Naive B cell (primary cell): ENCODE measurements at regions not wholly inside any gene's neighbourhood (a gene's known extent, or its start where the extent isn't known, plus 50 kb on each side); places are given as distances from the start of the nearest gene placed in this dataset.
"Not testable (repeated sequence)": the region's sequence is repeated elsewhere in the genome, so short reads cannot be mapped to it uniquely, and the experiment has no call there.

Experiments used
- ATAC-seq, 2 donors: fragments of 150-1000 bp; cut with Tn5 transposase; 2 replicates each; pipeline ENCODE4 v1.10.0; 2021; ENCODE audit warnings: low read depth in 2 of 2, mild to moderate bottlenecking in 2 of 2, moderate library complexity in 2 of 2
- DNase-seq: peaks from one replicate; pipeline ENCODE4 v3.0.0; 2022
- H3K27ac Mint-ChIP-seq, 6 donors: one replicate each; pipeline ENCODE4 v1.8.0; 2020 to 2022; ENCODE audit warnings: mild to moderate bottlenecking in 6 of 6, mixed read lengths in 6 of 6, moderate library complexity in 5 of 6, inconsistent platforms in 2 of 6
- H3K27me3 Mint-ChIP-seq, 3 donors: one replicate each; pipeline ENCODE4 v1.8.0; 2021 to 2022; ENCODE audit warnings: mixed read lengths in 3 of 3, mild to moderate bottlenecking in 1 of 3
- H3K36me3 Mint-ChIP-seq, 2 donors: one replicate each; pipeline ENCODE4 v1.8.0; 2020 to 2022; ENCODE audit warnings: mixed read lengths in 2 of 2, inconsistent platforms in 1 of 2, mild to moderate bottlenecking in 1 of 2
- H3K4me1 Mint-ChIP-seq, 3 donors: one replicate each; pipeline ENCODE4 v1.8.0; 2020 to 2022; ENCODE audit warnings: mixed read lengths in 3 of 3, inconsistent platforms in 1 of 3, mild to moderate bottlenecking in 1 of 3, moderate library complexity in 1 of 3
- H3K4me3 Mint-ChIP-seq, 8 donors: one replicate each; pipeline ENCODE4 v1.8.0; 2020 to 2022; ENCODE audit warnings: mild to moderate bottlenecking in 8 of 8, mixed read lengths in 8 of 8, moderate library complexity in 8 of 8, inconsistent platforms in 2 of 8
- H3K9me3 Mint-ChIP-seq, 7 donors: one replicate each; pipeline ENCODE4 v1.8.0; 2020 to 2022; ENCODE audit warnings: mixed read lengths in 7 of 7, mild to moderate bottlenecking in 5 of 7, inconsistent platforms in 2 of 7, moderate library complexity in 1 of 7

DNA sequence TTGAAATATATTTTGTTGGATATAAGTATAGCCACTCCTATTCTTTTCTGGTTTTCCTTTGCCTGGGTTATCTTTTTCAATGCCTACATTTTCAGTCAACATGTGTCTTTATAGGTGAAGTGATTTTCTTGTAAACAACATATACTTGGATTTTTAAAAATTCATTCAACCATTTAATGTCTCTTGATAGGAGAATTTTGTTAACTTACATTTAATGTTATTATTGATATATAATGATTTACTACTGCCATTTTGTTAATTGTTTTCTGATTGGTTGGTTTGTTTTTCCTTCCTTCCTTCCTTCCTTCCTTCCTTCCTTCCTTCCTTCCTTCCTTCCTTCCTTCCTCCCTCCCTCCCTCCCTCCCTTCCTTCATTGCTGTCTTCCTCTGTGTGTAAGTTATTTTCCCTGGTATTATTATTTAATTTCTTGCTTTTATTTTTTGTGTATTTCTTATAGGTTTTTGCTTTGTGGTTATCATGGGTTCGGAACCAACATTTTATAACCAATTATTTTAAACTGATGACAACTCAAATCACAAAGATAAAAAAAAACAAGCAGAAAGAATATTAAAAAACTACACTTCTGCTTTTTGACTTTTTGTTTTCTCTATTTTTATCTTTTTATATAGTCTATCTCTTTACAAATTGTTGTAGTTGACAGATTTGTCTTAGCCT, 330.1 kb upstream of the GRID2 start:
- Mint-ChIP-seq H3K27me3 (no peaks in the 10 kb centered on the region), H3K36me3 (no peaks in the 10 kb centered on the region), H3K4me1 (no peaks in the 10 kb centered on the region), H3K27ac (no peak overlapping the region), H3K4me3 (no peak overlapping the region), H3K9me3 (peaks cover 0 to 23% (median 7%) of the 10 kb centered on the region in 7 donors)
- ATAC-seq (no peak), DNase-seq (no peak)

DNA sequence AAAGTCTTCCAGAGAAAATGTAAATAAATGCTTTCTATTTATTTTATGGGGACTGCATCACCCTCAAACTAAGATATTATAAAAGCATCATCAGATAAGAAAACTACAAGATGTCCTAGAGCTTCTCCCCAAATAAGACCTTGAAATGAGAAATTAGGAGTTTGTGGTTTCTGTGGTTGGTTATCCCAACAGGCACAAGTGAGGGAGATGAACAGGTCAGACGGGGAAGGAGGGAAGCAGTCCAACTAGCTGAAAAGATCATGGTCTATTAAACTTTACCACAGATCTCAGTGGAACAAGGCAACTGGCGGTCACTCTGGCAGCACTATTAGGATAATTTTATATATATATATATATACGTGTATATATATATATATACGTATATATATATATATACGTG, 319.3 kb upstream of the GRID2 start:
- DNase-seq (no peak), ATAC-seq (no peak)
- Mint-ChIP-seq H3K27me3 (no peaks in the 10 kb centered on the region), H3K27ac (no peak overlapping the region), H3K4me1 (no peaks in the 10 kb centered on the region), H3K4me3 (no peak overlapping the region), H3K9me3 (peaks cover 0 to 1% (median 0%) of the 10 kb centered on the region in 7 donors), H3K36me3 (no peaks in the 10 kb centered on the region)

DNA sequence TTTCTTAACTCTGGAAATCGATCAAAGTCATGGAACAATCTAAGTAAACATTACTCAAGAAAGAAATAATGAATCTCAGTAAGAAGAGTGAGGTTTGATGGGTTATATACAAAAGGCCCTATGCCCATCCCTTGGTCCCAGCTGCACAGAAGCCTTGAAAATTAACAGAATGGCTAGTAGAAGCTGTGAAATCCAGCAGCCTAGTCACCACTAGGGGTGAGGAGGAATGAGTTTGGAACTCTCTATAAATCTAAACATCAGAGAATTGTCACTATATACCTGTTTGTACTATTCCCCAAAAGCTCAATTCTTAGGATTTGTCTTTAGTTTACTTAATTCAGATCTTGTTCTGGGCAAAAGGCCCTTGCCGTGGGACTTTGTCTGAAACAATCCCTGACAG, 313.9 kb upstream of the GRID2 start:
- DNase-seq, result no peak
- ATAC-seq, result no peak
- Mint-ChIP-seq H3K9me3 (peaks cover 0 to 2% (median 0%) of the 10 kb centered on the region in 7 donors), H3K27ac (no peak overlapping the region), H3K4me1 (no peaks in the 10 kb centered on the region), H3K4me3 (no peak overlapping the region), H3K27me3 (no peaks in the 10 kb centered on the region), H3K36me3 (no peaks in the 10 kb centered on the region)

DNA sequence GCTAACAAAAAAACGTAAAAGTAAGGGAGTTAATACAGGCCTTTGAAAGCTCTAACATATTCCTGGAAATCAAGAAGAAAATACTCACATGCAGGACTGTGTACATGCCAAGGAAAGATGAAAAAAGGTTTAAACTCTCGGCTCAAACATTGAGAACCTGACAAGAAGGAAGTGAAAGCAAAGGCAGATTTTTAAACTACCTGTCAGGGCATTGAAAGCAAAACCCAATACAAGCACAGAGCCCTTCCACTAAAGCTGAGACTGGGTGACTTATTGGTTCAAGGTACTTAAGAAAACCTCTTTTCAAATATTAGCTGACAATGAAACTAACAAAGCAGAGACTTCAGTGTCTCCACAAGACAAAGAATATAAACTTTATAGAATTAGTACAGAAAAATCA, 313.0 kb upstream of the GRID2 start:
- no peaks in the 10 kb centered on the region for H3K27me3 Mint-ChIP-seq
- ATAC-seq (no peak), DNase-seq (no peak)
- no peak overlapping the region for H3K4me3 Mint-ChIP-seq
- no peak overlapping the region for H3K27ac Mint-ChIP-seq
- no peaks in the 10 kb centered on the region for H3K36me3 Mint-ChIP-seq
- peaks cover 0 to 2% (median 0%) of the 10 kb centered on the region in 7 donors for H3K9me3 Mint-ChIP-seq
- no peaks in the 10 kb centered on the region for H3K4me1 Mint-ChIP-seq

DNA sequence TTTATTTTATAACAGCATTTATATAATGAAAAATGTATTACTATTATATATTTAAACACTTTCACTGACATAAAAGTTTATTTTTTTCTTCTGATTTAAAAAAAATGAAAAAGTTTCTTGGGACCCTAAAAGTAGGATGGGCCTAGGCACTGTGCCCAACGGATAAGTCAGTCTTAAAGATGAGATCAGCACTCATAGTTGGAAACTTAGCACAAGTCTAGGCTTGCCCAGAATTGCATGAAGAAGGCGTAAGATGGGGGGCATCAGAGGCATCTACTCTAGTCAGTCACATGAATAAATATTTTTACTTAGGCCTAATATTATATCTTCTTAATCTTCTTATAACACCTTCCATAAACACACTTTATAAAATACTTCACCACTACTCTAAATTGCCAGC, 306.7 kb upstream of the GRID2 start:
- no peak overlapping the region for H3K4me3 Mint-ChIP-seq

DNA sequence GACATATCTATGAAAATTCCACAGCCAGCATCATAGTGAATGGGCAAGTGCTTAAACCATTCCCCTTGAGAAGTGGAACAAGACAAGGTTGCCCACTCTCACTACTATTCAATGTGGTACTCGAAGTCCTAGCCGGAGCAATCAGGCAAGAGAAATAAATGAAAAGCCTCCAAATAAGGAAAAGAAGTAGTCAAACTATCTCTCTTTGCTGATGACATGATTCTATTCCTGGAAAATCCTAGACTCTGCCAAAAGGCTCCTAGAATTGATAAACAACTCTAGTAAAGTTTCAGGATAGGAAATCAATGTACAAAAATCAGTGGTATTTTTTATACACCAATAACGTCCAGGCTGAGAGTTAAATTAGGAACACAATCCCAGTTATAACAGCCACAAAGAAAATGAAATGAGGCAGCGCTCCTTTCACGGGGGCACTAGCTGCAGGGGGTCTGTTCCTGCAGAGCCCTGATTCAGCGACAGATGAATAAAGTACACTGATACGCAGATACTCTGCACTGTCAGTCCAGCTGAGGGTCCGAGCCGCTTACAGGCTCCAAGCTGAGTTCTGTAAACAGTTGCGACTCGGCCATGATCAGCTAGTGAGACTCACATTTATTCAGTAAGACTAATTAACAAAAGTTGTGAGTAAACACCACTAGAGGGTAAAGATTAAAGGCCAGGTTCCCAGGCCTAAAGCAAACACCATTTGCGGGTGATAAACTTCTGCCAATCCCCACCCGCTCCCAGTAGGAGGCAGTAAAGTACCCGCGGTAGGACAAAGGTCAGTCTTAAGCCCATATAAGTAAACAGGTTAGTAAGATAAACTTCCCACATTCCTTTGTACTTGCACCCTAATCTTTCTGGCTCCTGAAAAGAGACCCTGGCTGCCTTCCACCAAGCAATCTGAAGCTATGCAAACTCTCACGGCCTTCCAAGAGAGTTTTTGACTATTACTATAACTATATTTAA, 290.6 kb upstream of the GRID2 start:
- H3K4me1 Mint-ChIP-seq, result no peaks in the 10 kb centered on the region
- no peaks in the 10 kb centered on the region for H3K36me3 Mint-ChIP-seq
- H3K27me3 Mint-ChIP-seq, result no peaks in the 10 kb centered on the region

More for the DNA sequence above, 306.7 kb upstream of the GRID2 start:
- DNase-seq (no peak), ATAC-seq (no peak)
- Mint-ChIP-seq H3K4me1 (no peaks in the 10 kb centered on the region), H3K27ac (no peak overlapping the region), H3K36me3 (no peaks in the 10 kb centered on the region), H3K9me3 (peaks cover 0 to 4% (median 2%) of the 10 kb centered on the region in 7 donors), H3K27me3 (no peaks in the 10 kb centered on the region)

DNA sequence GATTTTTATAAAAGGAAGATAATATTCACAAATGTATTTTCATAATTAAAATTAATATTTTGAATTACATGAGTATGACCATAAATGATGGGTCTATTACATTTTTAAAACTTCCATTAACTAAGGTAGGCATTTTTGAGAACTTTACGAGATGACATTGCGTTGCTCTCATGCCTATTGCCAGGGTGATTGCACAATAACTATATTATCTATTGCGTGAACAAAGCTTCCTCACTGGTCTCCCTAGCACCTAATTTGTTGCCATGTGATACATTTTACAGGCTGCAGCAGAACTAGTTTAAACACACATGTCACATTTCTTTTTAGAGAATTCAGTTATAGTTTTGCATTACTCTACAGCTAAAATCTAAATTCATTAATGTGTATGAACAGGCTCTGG, 289.7 kb upstream of the GRID2 start:
- H3K36me3 Mint-ChIP-seq, result no peaks in the 10 kb centered on the region
- no peaks in the 10 kb centered on the region for H3K27me3 Mint-ChIP-seq
- H3K4me3 Mint-ChIP-seq, result no peak overlapping the region
- DNase-seq (no peak), ATAC-seq (no peak)
- H3K4me1 Mint-ChIP-seq, result no peaks in the 10 kb centered on the region
- no peak overlapping the region for H3K27ac Mint-ChIP-seq
- peaks cover 0 to 6% (median 2%) of the 10 kb centered on the region in 7 donors for H3K9me3 Mint-ChIP-seq

More for the DNA sequence above, 290.6 kb upstream of the GRID2 start:
- DNase-seq (no peak), ATAC-seq (no peak)
- no peak overlapping the region for H3K4me3 Mint-ChIP-seq
- peaks cover 0 to 6% (median 2%) of the 10 kb centered on the region in 7 donors for H3K9me3 Mint-ChIP-seq
- no peak overlapping the region for H3K27ac Mint-ChIP-seq

DNA sequence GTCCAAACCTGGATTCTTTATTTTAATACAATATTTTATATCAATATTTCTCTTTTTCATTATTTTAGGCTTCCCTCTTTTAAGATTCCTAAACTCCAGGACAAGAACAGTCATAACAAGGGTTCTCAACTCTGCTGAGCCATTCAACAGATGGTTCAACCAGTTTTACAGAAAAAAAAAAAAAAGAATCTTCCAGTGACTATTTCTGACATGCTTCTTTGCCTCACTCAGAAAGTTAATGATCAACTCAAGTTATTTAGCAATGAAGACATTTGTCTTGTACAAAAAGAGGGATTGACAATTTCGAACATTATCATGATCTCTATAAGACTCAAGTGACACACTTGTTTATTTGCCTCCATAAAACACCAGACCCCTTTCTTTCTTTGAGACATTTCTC, 282.6 kb upstream of the GRID2 start:
- H3K27ac Mint-ChIP-seq, result no peak overlapping the region
- DNase-seq, result no peak
- H3K27me3 Mint-ChIP-seq, result no peaks in the 10 kb centered on the region
- peaks cover 0 to 9% (median 4%) of the 10 kb centered on the region in 7 donors for H3K9me3 Mint-ChIP-seq
- no peaks in the 10 kb centered on the region for H3K36me3 Mint-ChIP-seq
- H3K4me1 Mint-ChIP-seq, result no peaks in the 10 kb centered on the region
- H3K4me3 Mint-ChIP-seq, result no peak overlapping the region
- no peak for ATAC-seq

DNA sequence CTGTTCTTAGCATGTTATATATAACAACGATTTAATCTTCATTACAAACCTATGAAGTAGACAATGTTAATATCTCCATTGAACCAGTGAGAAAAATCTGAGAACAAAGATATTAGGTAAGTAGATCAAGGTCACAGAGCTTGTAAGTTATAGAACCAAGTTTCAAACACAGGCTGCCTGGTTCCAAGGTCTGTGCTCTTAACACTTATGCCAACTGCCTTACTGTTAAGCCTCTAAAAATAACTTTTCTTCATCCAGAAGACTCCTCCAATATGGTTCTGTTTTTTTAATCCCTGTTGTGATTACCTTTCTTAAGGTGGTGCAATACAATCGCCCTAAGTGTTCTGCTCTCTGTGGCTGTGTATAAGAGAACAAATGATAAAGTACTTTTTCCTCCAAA, 282.0 kb upstream of the GRID2 start:
- DNase-seq, result no peak
- Mint-ChIP-seq H3K4me1 (no peaks in the 10 kb centered on the region), H3K27me3 (no peaks in the 10 kb centered on the region), H3K27ac (no peak overlapping the region), H3K4me3 (no peak overlapping the region), H3K36me3 (no peaks in the 10 kb centered on the region), H3K9me3 (peaks cover 0 to 10% (median 4%) of the 10 kb centered on the region in 7 donors)
- ATAC-seq, result no peak

DNA sequence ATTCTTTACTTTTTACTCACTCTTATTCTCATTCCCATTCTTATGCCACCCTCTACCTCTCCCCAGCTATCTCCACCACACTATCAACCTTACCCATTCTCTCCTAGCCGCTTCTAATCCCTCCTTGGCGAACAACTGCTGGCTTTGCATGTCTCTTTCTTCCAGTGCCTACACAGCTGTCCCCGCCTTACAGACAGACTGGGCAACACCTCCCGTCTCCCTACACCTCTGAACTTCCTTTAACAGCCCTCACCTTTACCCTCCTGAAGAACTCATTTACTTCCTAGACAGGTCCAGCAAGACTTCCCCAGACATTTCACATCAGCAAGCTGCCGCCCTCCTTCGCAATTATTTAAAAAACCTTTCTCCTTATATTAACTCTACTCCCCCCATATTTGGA, 274.9 kb upstream of the GRID2 start:
- not testable (repeated sequence) for H3K9me3 Mint-ChIP-seq, H3K27me3 Mint-ChIP-seq, H3K27ac Mint-ChIP-seq, DNase-seq, H3K36me3 Mint-ChIP-seq, H3K4me3 Mint-ChIP-seq, H3K4me1 Mint-ChIP-seq, ATAC-seq

DNA sequence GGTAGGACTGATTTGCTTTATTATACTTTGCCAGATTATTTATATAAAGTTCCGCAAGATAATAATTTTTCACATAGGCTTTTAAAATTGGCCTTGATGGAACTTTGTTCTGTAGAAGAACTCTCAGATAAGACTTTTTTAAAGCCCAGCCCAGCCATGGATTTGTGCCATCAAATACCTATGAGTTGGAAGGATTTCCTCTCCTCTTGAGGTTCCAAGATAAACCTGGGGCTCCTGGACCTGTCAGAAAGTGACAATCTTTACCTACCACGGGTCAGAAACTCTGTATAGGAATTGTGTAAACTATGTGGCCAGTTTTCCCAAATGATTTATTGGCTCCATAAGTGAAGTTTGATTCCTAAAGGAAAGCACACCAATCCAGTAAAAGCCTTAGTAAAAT, 271.9 kb upstream of the GRID2 start:
- Mint-ChIP-seq H3K4me3 (no peak overlapping the region), H3K4me1 (no peaks in the 10 kb centered on the region), H3K9me3 (peaks cover 0 to 8% (median under 1%) of the 10 kb centered on the region in 7 donors), H3K36me3 (no peaks in the 10 kb centered on the region), H3K27ac (no peak overlapping the region), H3K27me3 (no peaks in the 10 kb centered on the region)
- DNase-seq, result no peak
- ATAC-seq, result no peak

DNA sequence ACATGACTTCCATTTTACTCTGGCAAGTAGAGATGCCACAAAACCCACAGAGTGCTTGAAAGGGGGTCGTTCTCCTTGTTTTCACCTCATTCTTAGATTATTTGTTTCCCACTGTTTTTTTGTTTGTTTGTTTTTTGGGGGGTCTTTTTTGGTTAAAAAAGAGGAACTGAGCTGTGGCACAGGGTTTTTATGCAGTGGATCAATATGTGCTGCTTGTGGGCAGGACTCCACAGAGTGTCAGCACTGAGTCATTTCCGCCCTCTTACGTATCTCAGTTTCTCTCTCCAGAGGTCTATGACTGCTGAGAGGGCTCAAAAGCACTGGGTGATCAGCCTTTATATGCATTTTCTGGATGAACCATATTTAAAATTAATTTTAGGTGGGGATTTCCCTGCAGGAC, 268.1 kb upstream of the GRID2 start:
- ATAC-seq (no peak), DNase-seq (no peak)
- H3K9me3 Mint-ChIP-seq, result peaks cover 4 to 31% (median 7%) of the 10 kb centered on the region in 7 donors
- no peaks in the 10 kb centered on the region for H3K36me3 Mint-ChIP-seq
- H3K27ac Mint-ChIP-seq, result no peak overlapping the region
- no peak overlapping the region for H3K4me3 Mint-ChIP-seq
- H3K27me3 Mint-ChIP-seq, result no peaks in the 10 kb centered on the region
- H3K4me1 Mint-ChIP-seq, result no peaks in the 10 kb centered on the region

DNA sequence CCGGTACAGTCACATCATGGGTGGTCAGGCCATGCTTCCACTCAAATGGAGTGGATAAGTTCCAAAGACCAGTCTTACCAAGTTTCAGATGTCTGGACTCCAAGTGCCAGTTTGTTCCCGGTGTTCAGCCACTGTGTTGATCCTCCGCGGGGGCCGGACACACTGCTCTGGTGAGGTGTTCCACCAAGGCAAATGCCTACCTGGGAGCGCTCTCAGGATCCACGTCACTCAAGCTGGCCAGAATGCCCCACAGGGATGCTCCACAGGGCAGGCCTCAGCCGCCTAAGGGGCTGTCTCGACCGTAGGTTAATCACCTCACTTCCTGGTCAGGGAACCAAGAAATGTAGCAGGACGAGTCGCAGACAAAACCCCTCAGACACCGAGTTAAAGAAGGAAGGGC, 258.0 kb upstream of the GRID2 start:
- ATAC-seq (no peak), DNase-seq (no peak)
- Mint-ChIP-seq H3K4me1 (no peaks in the 10 kb centered on the region), H3K27ac (no peak overlapping the region), H3K9me3 (peaks cover 0 to 6% (median 2%) of the 10 kb centered on the region in 7 donors), H3K4me3 (no peak overlapping the region), H3K27me3 (no peaks in the 10 kb centered on the region), H3K36me3 (no peaks in the 10 kb centered on the region)
